Smooth muscle cell (in vitro differentiated cells): ENCODE measurements at regions not wholly inside any gene's neighbourhood (a gene's known extent, or its start where the extent isn't known, plus 50 kb on each side); places are given as distances from the start of the nearest gene placed in this dataset.

ENCODE experiments used
- DNase-seq: peaks from one replicate; lab custom pipeline; 2025; ENCODE audit not compliant: unreplicated experiment; lab: John Stamatoyannopoulos, UW
- H2AFZ ChIP-seq: fragments of 200-600 bp; sonication (generic); 2 replicates; pipeline ENCODE4 v1.6.0; 2016; ENCODE audit warnings: antibody characterized with exemption, low read depth, mild to moderate bottlenecking
- H3F3A ChIP-seq: fragments of 200-600 bp; sonication (generic); 2 replicates; pipeline ENCODE4 v1.6.0; 2017; ENCODE audit warnings: antibody characterized with exemption, low read depth
- H3K27ac ChIP-seq: fragments of 200-600 bp; sonication (generic); 2 replicates; pipeline ENCODE4 v1.5.1; 2016; ENCODE audit warnings: low read depth, mild to moderate bottlenecking
- H3K27me3 ChIP-seq: fragments of 200-600 bp; sonication (generic); 2 replicates; pipeline ENCODE4 v1.6.1; 2016; ENCODE audit warnings: low read depth, mild to moderate bottlenecking
- H3K36me3 ChIP-seq: fragments of 200-600 bp; sonication (generic); 2 replicates; pipeline ENCODE4 v1.5.1; 2016; ENCODE audit warnings: low read depth
- H3K4me1 ChIP-seq: fragments of 200-600 bp; sonication (generic); 2 replicates; pipeline ENCODE4 v1.5.1; 2016; ENCODE audit warnings: low read depth
- H3K4me2 ChIP-seq: fragments of 200-600 bp; sonication (generic); 2 replicates; pipeline ENCODE4 v1.6.0; 2016; ENCODE audit warnings: mild to moderate bottlenecking
- H3K4me3 ChIP-seq: fragments of 200-600 bp; sonication (generic); 2 replicates; pipeline ENCODE4 v1.5.1; 2016; ENCODE audit warnings: mild to moderate bottlenecking
- H3K79me2 ChIP-seq: fragments of 200-600 bp; sonication (generic); 2 replicates; pipeline ENCODE4 v1.6.0; 2016; ENCODE audit warnings: low read depth, mild to moderate bottlenecking
- H3K9ac ChIP-seq: fragments of 200-600 bp; sonication (generic); 2 replicates; pipeline ENCODE4 v1.6.0; 2016; ENCODE audit warnings: low read depth
- H3K9me3 ChIP-seq: fragments of 200-600 bp; sonication (generic); replicated peaks from 2 replicates; pipeline ENCODE4 v1.5.1; 2016; ENCODE audit warnings: low read depth
- H4K20me1 ChIP-seq: fragments of 200-600 bp; sonication (generic); 2 replicates; pipeline ENCODE4 v1.6.0; 2016; ENCODE audit warnings: low read depth
- CTCF ChIP-seq: fragments of 200-600 bp; sonication (generic); IDR thresholded peaks from 2 replicates; pipeline ENCODE4 v1.5.1; 2017; ENCODE audit warnings: borderline replicate concordance, mild to moderate bottlenecking, antibody characterized with exemption; ENCODE audit not compliant: insufficient read depth, poor library complexity, severe bottlenecking
- WGBS: methylation state at CpG from one replicate; pipeline ENCODE4 v1.1.7; 2016; ENCODE audit warnings: low lambda C conversion rate; 5-methylcytosine and 5-hydroxymethylcytosine counted together

- Histone ChIP-seq H3K4me2 (no peak overlapping the region), H3K9ac (no peak overlapping the region), H3K4me1 (no peaks in the 10 kb centered on the region), H3K9me3 (no peaks in the 10 kb centered on the region), H4K20me1 (no peaks in the 10 kb centered on the region), H2AFZ (no peak overlapping the region), H3K79me2 (no peaks in the 10 kb centered on the region), H3K27ac (no peak overlapping the region), H3K27me3 (no peaks in the 10 kb centered on the region), H3K4me3 (no peak overlapping the region), H3F3A (no peaks in the 10 kb centered on the region), H3K36me3 (no peaks in the 10 kb centered on the region)
- 51% methylated on average over 3 of the region's 3 CpGs for WGBS
- DNase-seq, result no peak
- TF ChIP-seq CTCF, result no peak
Measured at GRCh38 chr6:150510576-150510975, 89.1 kb upstream of the PLEKHG1 start.

GRCh38 chr6:150511313-150511712, 88.4 kb upstream of the PLEKHG1 start:
- H3K27me3 ChIP-seq, result no peaks in the 10 kb centered on the region
- no peak for TF ChIP-seq CTCF
- no peak overlapping the region for H3K9ac ChIP-seq
- no peaks in the 10 kb centered on the region for H3K36me3 ChIP-seq
- H2AFZ ChIP-seq, result no peak overlapping the region
- H3K27ac ChIP-seq, result no peak overlapping the region
- H3F3A ChIP-seq, result no peaks in the 10 kb centered on the region
- H3K4me1 ChIP-seq, result no peaks in the 10 kb centered on the region
- 84% methylated on average over 4 of the region's 4 CpGs for WGBS
- no peaks in the 10 kb centered on the region for H3K79me2 ChIP-seq
- no peak for DNase-seq
- H3K4me3 ChIP-seq, result no peak overlapping the region
- H3K4me2 ChIP-seq, result no peak overlapping the region
- no peaks in the 10 kb centered on the region for H3K9me3 ChIP-seq
- H4K20me1 ChIP-seq, result no peaks in the 10 kb centered on the region

GRCh38 chr6:150514806-150515380, 84.8 kb upstream of the PLEKHG1 start:
- H4K20me1 ChIP-seq, result no peaks in the 10 kb centered on the region
- no peaks in the 10 kb centered on the region for H3K79me2 ChIP-seq
- no peak overlapping the region for H2AFZ ChIP-seq
- H3F3A ChIP-seq, result no peaks in the 10 kb centered on the region
- no peaks in the 10 kb centered on the region for H3K27me3 ChIP-seq
- no peak overlapping the region for H3K9ac ChIP-seq
- no peak overlapping the region for H3K27ac ChIP-seq
- no peaks in the 10 kb centered on the region for H3K4me1 ChIP-seq
- DNase-seq, result no peak
- no peaks in the 10 kb centered on the region for H3K36me3 ChIP-seq
- no peak overlapping the region for H3K4me3 ChIP-seq
- 55% methylated on average over 2 of the region's 2 CpGs for WGBS
- H3K9me3 ChIP-seq, result no peaks in the 10 kb centered on the region
- TF ChIP-seq CTCF, result no peak
- no peak overlapping the region for H3K4me2 ChIP-seq

- H3K36me3 ChIP-seq, result no peaks in the 10 kb centered on the region
- H3K27ac ChIP-seq, result no peak overlapping the region
- H4K20me1 ChIP-seq, result no peaks in the 10 kb centered on the region
- TF ChIP-seq CTCF, result no peak
- H3K9ac ChIP-seq, result no peak overlapping the region
- no peak overlapping the region for H2AFZ ChIP-seq
- no peaks in the 10 kb centered on the region for H3K27me3 ChIP-seq
- H3K79me2 ChIP-seq, result no peaks in the 10 kb centered on the region
- no peaks in the 10 kb centered on the region for H3K9me3 ChIP-seq
- WGBS, result 94% methylated on average over 3 of the region's 3 CpGs
- no peaks in the 10 kb centered on the region for H3K4me1 ChIP-seq
- H3K4me2 ChIP-seq, result no peak overlapping the region
- H3K4me3 ChIP-seq, result no peak overlapping the region
- no peaks in the 10 kb centered on the region for H3F3A ChIP-seq
- no peak for DNase-seq
Measured at GRCh38 chr6:150516199-150516598, 83.5 kb upstream of the PLEKHG1 start.
